HG03442 (cell line): ENCODE measurements at regions not wholly inside any gene's neighbourhood (a gene's known extent, or its start where the extent isn't known, plus 50 kb on each side); places are given as distances from the start of the nearest gene placed in this dataset.
"Not testable (repeated sequence)": the region's sequence is repeated elsewhere in the genome, so short reads cannot be mapped to it uniquely, and the experiment has no call there.

Experiments used
- ATAC-seq: cut with Tn5 transposase; IDR thresholded peaks from one replicate; pipeline ENCODE4 v1.9.1; 2021; ENCODE audit warnings: mild to moderate bottlenecking, moderate library complexity; ENCODE audit not compliant: unreplicated experiment

GRCh38 chr5:58207076-58207475, 252.8 kb downstream of the PLK2 start:
- no peak for ATAC-seq

- ATAC-seq, result no peak
Measured at GRCh38 chr5:58204966-58205365, 254.9 kb downstream of the PLK2 start.

DNA sequence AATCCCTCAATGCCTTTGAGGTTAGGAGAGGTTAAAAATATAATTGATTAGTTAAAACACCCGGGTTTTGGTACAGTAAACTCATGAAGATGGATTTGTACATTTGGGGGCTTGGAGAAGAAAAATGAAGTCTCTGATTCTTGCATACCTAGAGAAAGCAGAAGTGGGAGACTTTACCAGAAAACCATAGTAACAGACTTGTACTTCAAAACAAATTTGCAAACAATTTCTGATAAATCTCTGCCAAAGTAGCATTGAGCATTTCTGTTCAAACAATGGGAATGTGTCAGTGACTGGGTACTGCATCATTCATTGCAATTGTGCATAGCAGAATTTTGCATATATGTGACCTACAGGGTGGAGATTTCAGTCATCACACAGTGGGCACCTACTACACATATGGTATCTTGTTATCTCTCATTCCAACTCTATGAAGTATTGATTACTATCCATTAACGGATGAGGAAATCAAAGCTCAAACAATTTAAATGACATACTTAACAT, 256.9 kb downstream of the PLK2 start:
- no peak for ATAC-seq

DNA sequence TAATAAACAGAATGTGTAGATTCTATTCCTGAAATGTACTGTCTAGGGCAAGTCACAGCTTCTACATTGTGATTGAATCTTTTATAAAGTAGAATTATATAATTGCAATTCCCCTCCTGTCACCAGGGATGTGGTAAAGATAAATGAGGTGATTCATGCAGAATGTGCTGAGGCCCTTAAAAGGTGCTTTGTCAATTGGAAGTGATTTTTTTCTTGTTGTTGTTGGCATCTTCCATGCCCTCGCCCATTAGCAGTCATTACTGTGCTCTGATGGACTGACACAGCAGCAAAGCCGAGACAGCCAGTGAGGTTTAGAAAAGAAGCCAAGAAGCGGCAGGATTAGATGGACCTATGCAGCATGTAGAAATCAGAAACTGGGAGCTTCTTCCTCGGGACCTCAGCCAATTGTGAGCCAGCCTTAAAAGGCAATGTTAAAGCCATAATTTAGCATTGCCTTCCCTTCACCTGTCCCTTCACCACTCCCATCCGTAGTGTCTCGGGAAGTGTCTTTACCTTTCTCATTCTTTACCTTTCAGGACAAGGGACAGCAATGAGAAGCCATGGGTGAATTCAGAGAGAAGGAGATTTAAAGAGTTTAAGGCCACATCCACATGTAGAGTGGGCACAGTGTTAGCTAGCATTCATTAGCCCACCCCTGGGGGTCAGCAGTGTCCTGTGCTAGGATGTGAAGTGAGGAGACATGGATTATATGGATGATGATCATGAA, 257.8 kb downstream of the PLK2 start:
- ATAC-seq, result no peak

DNA sequence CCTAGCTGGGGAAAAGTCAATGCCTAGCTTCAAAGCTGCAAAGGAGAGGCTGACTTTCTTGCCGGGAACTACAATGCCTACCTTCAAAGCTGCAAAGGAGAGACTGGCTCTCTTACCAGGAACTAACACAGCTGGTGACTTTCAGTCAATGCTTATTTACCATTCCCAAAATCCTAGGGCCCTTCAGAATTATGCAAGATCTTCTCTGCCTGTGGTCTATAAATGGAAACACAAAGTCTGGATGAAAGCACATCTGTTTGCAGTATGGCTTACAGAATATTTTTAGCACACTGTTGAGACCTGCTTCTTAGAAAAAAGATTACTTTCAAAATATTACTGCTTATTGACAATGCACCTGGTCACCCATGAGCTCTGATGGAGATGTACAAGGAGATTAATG, 259.4 kb downstream of the PLK2 start:
- ATAC-seq, result no peak

- ATAC-seq, result no peak
Measured at GRCh38 chr5:58199087-58199486, 260.8 kb downstream of the PLK2 start.

DNA sequence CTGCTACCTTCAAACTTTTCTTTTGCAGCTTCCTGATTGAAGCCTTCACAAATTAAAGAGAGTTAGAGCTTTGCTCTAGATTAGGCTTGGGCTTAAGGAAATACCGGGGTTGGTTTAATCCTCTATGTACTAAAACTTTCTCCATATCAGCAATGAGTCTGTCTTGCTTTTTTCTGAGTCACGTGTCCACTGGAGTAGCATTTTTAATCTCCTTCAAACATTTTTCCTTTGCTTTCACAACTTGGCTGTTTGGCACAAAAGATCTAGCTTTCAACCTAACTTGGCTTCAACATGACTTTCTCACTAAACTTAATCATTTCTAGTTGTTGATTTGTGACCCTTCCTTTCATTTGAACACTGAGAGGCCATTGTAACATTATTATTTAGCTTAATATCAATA, 261.6 kb downstream of the PLK2 start:
- no peak for ATAC-seq

DNA sequence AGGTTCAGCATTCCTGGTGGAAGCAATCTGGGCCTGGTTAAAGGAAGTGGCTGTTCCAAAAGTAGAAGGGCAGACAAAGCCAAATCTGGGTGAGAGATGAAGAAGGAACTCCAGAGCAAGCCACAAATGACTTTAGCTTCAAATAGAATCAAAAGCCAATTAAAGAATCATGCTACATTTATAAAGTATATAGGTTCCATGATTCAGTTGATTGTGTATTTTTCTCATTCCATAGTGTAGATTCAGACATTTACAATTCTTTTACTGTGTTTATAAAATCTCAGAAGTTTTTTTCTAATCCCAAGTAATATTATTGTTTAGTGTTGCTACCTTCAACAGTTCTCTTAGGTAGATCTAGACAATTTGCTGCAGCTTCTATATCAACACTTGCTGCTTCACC, 262.0 kb downstream of the PLK2 start:
- ATAC-seq, result no peak

- ATAC-seq, result no peak
Measured at GRCh38 chr5:58191443-58191842, 268.4 kb downstream of the PLK2 start.

DNA sequence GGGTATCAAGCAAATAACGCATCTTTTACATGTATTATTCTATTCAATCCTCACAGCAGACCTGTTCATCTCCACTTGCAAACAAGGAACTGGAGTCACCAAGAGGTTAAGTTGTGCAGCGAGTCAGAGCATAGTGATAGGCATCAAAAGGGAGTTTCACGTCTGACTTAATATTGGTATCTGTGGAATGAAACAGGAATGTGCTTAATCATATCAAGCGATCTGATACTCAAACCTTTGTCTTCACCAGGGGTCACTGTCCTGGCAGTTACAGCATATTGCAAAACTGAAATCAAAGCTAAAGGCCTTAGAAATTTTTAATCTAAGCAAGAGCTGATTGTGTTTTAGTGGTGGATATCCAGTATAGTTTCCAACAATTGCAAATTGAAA, 271.6 kb downstream of the PLK2 start:
- no peak for ATAC-seq

DNA sequence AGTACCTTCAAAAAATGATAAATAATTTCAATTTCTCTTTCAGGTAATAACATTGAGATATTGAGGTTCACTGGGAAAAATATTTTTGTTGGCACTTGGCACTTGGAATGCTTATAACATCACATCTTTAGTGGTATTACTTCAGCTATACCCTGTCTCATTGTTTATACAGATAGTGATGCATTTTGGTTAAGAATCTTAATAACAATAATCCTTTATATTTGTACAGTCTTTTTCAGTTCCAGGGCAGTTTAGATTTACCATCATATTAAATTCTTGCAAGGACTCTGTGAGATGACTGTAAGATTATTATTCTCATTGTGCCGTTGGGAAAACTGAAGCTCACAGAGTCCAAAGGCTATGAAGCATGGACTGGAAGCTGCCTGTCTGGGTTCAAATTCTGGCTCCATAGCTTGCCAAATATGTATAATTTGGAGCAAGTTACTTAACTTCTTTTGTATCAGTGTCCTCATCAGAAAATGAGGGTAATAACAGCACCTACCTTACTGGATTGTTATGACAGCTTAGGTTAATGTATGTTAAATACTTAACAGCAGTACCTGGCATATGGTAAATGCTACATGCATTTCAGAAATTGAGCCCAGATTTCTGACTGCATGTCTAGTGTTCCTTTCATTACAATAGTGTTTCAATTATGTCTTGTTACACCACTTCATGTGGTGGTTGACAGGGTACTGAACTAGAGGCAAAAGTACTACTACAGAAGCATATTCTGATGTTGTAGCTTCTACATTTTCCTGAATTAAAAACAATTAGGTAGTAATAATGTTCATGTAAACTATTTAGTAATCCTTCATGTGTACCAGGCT, 272.2 kb downstream of the PLK2 start:
- ATAC-seq, result no peak

GRCh38 chr5:58185801-58186200, 274.1 kb downstream of the PLK2 start:
- ATAC-seq, result no peak

DNA sequence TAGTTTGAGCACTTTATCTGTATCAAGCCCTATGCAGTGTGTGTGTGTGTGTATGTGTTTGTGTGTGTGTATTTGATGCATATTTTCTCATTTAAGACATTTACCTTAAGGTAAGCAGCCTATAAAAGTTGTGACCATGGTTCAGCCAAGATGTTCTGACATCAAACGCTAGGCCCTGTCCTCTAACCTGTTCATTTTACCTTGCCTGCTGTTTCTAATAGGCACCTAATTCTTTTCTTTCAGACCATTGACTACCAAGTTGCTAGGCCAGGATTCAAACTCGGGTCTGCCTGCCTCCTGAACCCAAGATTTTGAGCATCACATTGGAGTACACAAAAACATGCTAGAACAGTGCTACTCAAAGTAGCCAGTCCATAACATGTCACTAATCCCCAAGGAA, 274.5 kb downstream of the PLK2 start:
- no peak for ATAC-seq

- ATAC-seq, result no peak
Measured at GRCh38 chr5:58184910-58185309, 275.0 kb downstream of the PLK2 start.

- ATAC-seq, result no peak
Measured at GRCh38 chr5:58183786-58184085, 276.1 kb downstream of the PLK2 start.

GRCh38 chr5:58183078-58183785, 276.7 kb downstream of the PLK2 start:
- no peak for ATAC-seq

GRCh38 chr5:58182287-58182841, 277.5 kb downstream of the PLK2 start:
- ATAC-seq, result no peak

GRCh38 chr5:58181578-58182286, 278.2 kb downstream of the PLK2 start:
- no peak for ATAC-seq

DNA sequence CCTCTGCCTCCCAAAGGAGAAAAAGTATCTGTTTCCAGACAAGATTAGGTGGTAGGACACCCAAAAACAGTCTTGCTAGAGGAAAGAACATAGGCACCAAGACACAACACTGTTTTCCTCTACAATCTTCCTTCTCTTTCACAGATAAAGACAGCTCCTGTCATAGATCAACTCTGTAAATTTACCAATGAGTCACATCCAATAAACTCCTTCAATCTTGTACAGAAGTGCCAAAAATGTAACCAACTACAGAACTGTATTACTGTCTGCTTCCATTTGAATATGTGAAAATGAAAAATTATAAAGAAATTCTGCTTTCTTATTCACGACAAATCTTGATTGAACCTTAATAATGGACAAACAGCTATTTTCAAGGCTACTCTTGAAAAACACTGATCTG, 286.9 kb downstream of the PLK2 start:
- no peak for ATAC-seq

DNA sequence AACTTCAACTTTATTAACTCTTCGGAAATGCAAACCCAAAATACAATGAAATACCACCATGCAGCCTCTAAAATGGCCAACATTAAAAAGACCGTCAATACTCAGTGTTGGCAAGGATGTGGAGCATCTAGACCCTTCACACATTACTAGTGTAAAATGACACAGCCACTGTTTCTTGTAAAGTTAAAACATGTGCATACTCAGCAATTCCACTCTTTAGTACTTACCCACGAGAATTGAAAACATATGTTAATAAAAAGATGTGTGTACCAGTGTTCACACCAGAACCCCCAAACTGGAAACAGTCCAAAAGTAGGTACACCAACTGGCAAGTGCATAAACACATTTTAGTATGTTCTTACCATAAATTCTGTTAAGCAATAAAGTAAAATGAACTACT, 294.7 kb downstream of the PLK2 start:
- ATAC-seq, result no peak

DNA sequence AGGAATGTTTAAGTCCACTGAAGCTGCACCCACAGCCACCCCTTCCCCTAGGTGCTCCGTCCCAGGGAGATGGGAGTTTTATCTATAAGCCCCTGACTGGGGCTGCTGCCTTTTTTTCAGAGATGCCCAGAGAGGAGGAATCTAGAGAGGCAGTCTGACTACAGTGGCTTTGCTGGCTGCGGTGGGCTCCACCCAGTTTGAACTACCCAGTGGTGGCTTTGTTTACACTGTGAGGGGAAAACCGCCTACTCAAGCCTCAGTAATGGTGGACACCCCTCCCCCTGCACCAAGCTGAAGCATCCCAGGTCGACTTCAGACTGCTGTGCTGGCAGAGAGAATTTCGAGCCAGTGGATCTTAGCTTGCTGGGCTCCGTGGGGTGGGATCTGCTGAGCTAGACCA, 298.0 kb downstream of the PLK2 start:
- not testable (repeated sequence) for ATAC-seq
